H1 (cell line): ENCODE measurements at regions not wholly inside any gene's neighbourhood (a gene's known extent, or its start where the extent isn't known, plus 50 kb on each side); places are given as distances from the start of the nearest gene placed in this dataset.

Experiments used
- CTCF ChIA-PET: fragments of 300-600 bp; sonication (Branson Sonifier 250); formaldehyde crosslinking; loops from one replicate; lab custom pipeline; 2021; ENCODE audit not compliant: partially characterized antibody; lab: Charles Lee
- POLR2A ChIA-PET: fragments of 300-600 bp; sonication (Branson Sonifier 250); formaldehyde crosslinking; loops from one replicate; lab custom pipeline; 2021; ENCODE audit warnings: inconsistent platforms; ENCODE audit not compliant: partially characterized antibody; lab: Charles Lee
- DNase-seq, 2 experiments: peaks; one replicate each; pipeline versions ENCODE4 v3.0.0 to v3.0.0-alpha.2; 2010 to 2022; ENCODE audit warnings: low spot score in 2 of 2, low read depth in 1 of 2, mixed read lengths in 1 of 2
- FAIRE-seq: peaks from 2 replicates; lab custom pipeline; 2011; peaks lifted over from hg19 to GRCh38; lab: Jason Lieb, UNC
- H2AFZ ChIP-seq: 2 replicates; pipeline ENCODE4 v1.8.1; 2012; ENCODE audit warnings: low read length, inconsistent platforms
- H2AK5ac ChIP-seq: 2 replicates; pipeline ENCODE4 v1.6.1; 2013; ENCODE audit warnings: low read depth, low read length
- H2BK120ac ChIP-seq: replicated peaks from 2 replicates; pipeline ENCODE3; 2013; ENCODE audit warnings: low read depth, low read length, inconsistent platforms
- H2BK12ac ChIP-seq: 2 replicates; pipeline ENCODE4 v1.6.1; 2013; ENCODE audit warnings: low read depth, low read length
- H2BK15ac ChIP-seq: 2 replicates; pipeline ENCODE4 v1.6.1; 2013; ENCODE audit warnings: low read length
- H2BK20ac ChIP-seq: 2 replicates; pipeline ENCODE4 v1.6.1; 2013; ENCODE audit warnings: low read length
- H2BK5ac ChIP-seq: 2 replicates; pipeline ENCODE4 v1.6.1; 2013; ENCODE audit warnings: low read depth, low read length
- H3K14ac ChIP-seq: 2 replicates; pipeline ENCODE4 v1.6.1; 2013; ENCODE audit warnings: inconsistent platforms; ENCODE audit not compliant: insufficient read length
- H3K18ac ChIP-seq: 2 replicates; pipeline ENCODE4 v1.6.1; 2013; ENCODE audit warnings: low read length; ENCODE audit errors: extremely low read depth
- H3K23ac ChIP-seq: 2 replicates; pipeline ENCODE4 v1.6.1; 2013; ENCODE audit warnings: inconsistent platforms; ENCODE audit not compliant: insufficient read length
- H3K23me2 ChIP-seq: 2 replicates; pipeline ENCODE4 v1.6.1; 2013; ENCODE audit warnings: low read depth, low read length
- H3K27ac ChIP-seq: 2 replicates; pipeline ENCODE4 v1.6.1; 2011; ENCODE audit warnings: low read depth, low read length, inconsistent platforms
- H3K27me3 ChIP-seq, 4 experiments: replicated peaks in 1 of 4; 1 replicate in 1 of 4; 2 replicates in 3 of 4; pipeline versions ENCODE4 v1.6.1 to v1.8.1; 2011 to 2013; ENCODE audit warnings: low read length in 3 of 4, mild to moderate bottlenecking in 3 of 4, inconsistent platforms in 2 of 4, mixed read lengths in 2 of 4, moderate library complexity in 1 of 4; ENCODE audit not compliant: control insufficient read depth in 3 of 4, insufficient read depth in 3 of 4; ENCODE audit errors: extremely low read depth in 1 of 4
- H3K36me3 ChIP-seq, 4 experiments: 2 replicates each; pipeline versions ENCODE4 v1.6.1 to v1.8.1; 2011 to 2013; ENCODE audit warnings: mild to moderate bottlenecking in 4 of 4, low read length in 3 of 4, moderate library complexity in 2 of 4, control low read depth in 1 of 4, inconsistent platforms in 1 of 4; ENCODE audit not compliant: insufficient read depth in 4 of 4, control insufficient read depth in 2 of 4
- H3K4ac ChIP-seq: replicated peaks from 2 replicates; pipeline ENCODE3; 2013; ENCODE audit warnings: low read length, low read depth, mixed read lengths, inconsistent platforms; ENCODE audit not compliant: insufficient read length
- H3K4me1 ChIP-seq, 4 experiments: replicated peaks in 1 of 4; 1 replicate in 1 of 4; 2 replicates in 3 of 4; pipeline versions ENCODE4 v1.6.1 to v1.8.1; 2011 to 2013; ENCODE audit warnings: low read length in 3 of 4, inconsistent platforms in 2 of 4, mixed read lengths in 1 of 4; ENCODE audit not compliant: insufficient read depth in 4 of 4, control insufficient read depth in 3 of 4
- H3K4me2 ChIP-seq, 2 experiments: 2 replicates each; pipeline versions ENCODE4 v1.6.1 to v1.8.1; 2011 to 2013; ENCODE audit warnings: low read depth in 2 of 2, low read length in 2 of 2, control low read depth in 1 of 2, inconsistent platforms in 1 of 2, mild to moderate bottlenecking in 1 of 2; ENCODE audit not compliant: insufficient read depth in 1 of 2
- H3K4me3 ChIP-seq, 4 experiments: fragments of 200-600, 300-600 bp in 1 of 4; sonication (generic), shearing (Covaris generic), sonication (Bioruptor Twin) in 1 of 4; 2 replicates each; pipeline versions ENCODE4 v1.5.1 to v1.8.1; 2011 to 2016; ENCODE audit warnings: low read length in 4 of 4, low read depth in 3 of 4, control low read depth in 2 of 4, inconsistent platforms in 2 of 4, mild to moderate bottlenecking in 2 of 4, mixed read lengths in 1 of 4, moderate library complexity in 1 of 4; ENCODE audit not compliant: insufficient read depth in 2 of 4; ENCODE audit errors: extremely low read depth in 1 of 4
- H3K56ac ChIP-seq: replicated peaks from 2 replicates; pipeline ENCODE3; 2013; ENCODE audit warnings: low read depth, mild to moderate bottlenecking, mixed read lengths, low read length, inconsistent platforms; ENCODE audit not compliant: insufficient read length
- H3K79me1 ChIP-seq: 2 replicates; pipeline ENCODE4 v1.6.1; 2013; ENCODE audit warnings: low read depth, low read length, control low read depth
- H3K79me2 ChIP-seq, 2 experiments: 2 replicates each; pipeline versions ENCODE4 v1.6.1 to v1.8.1; 2012 to 2013; ENCODE audit warnings: low read length in 2 of 2, mild to moderate bottlenecking in 2 of 2, inconsistent platforms in 1 of 2; ENCODE audit not compliant: insufficient read depth in 2 of 2, control insufficient read depth in 1 of 2
- H3K9ac ChIP-seq, 4 experiments: replicated peaks in 1 of 4; 1 replicate in 1 of 4; 2 replicates in 3 of 4; pipeline versions ENCODE4 v1.6.1 to v1.8.1; 2011 to 2013; ENCODE audit warnings: low read depth in 3 of 4, low read length in 3 of 4, control low read depth in 2 of 4, mild to moderate bottlenecking in 2 of 4, moderate library complexity in 2 of 4, inconsistent platforms in 1 of 4; ENCODE audit errors: extremely low read depth in 1 of 4
- H3K9me3 ChIP-seq, 2 experiments: 2 replicates each; pipeline versions ENCODE4 v1.6.1 to v1.8.1; 2012 to 2013; ENCODE audit warnings: mild to moderate bottlenecking in 2 of 2, moderate library complexity in 2 of 2, control low read depth in 1 of 2, inconsistent platforms in 1 of 2, low read depth in 1 of 2, low read length in 1 of 2, mixed read lengths in 1 of 2; ENCODE audit not compliant: insufficient read depth in 2 of 2
- H4K20me1 ChIP-seq, 2 experiments: replicated peaks in 1 of 2; 2 replicates each; pipeline versions ENCODE3 to v1.8.1; 2011 to 2013; ENCODE audit warnings: inconsistent platforms in 2 of 2, low read length in 2 of 2, mild to moderate bottlenecking in 1 of 2; ENCODE audit not compliant: insufficient read depth in 2 of 2, control insufficient read depth in 1 of 2
- H4K5ac ChIP-seq: 2 replicates; pipeline ENCODE4 v1.6.1; 2013; ENCODE audit warnings: low read length, low read depth, mixed read lengths, inconsistent platforms; ENCODE audit not compliant: insufficient read length
- H4K8ac ChIP-seq: 2 replicates; pipeline ENCODE4 v1.8.0; 2013; ENCODE audit warnings: mild to moderate bottlenecking, moderate library complexity, low read length, inconsistent platforms; ENCODE audit not compliant: insufficient read depth; ENCODE audit errors: extremely low read depth
- H4K91ac ChIP-seq: replicated peaks from 2 replicates; pipeline ENCODE3; 2013; ENCODE audit warnings: low read length, mixed read lengths, inconsistent platforms; ENCODE audit not compliant: insufficient read length
- ASH2L ChIP-seq: fragments of 200-600, 300-600 bp; sonication (generic); IDR thresholded peaks from one replicate; pipeline ENCODE4 v1.7.1; 2017; ENCODE audit warnings: low read length
- ATF3 ChIP-seq: IDR thresholded peaks from 2 replicates; pipeline ENCODE4 v1.6.1; 2011; ENCODE audit warnings: low read depth, mild to moderate bottlenecking, low read length; ENCODE audit not compliant: insufficient read depth
- HDAC6 ChIP-seq: IDR thresholded peaks from one replicate; pipeline ENCODE4 v1.7.1; 2012; ENCODE audit warnings: low read depth, mild to moderate bottlenecking, inconsistent platforms, low read length, moderate library complexity
- JUND ChIP-seq: IDR thresholded peaks from 2 replicates; pipeline ENCODE4 v1.6.1; 2011; ENCODE audit warnings: mild to moderate bottlenecking, improper control_type of control experiment, low read length
- PHF8 ChIP-seq: fragments of 200-600 bp; sonication (generic); conservative IDR thresholded peaks from 2 replicates; pipeline ENCODE4 v1.7.1; 2012; ENCODE audit warnings: low read depth, mild to moderate bottlenecking, inconsistent platforms, low read length, moderate library complexity
- POLR2A ChIP-seq, 2 experiments: IDR thresholded peaks; 1 replicate in 1 of 2; 2 replicates in 1 of 2; pipeline ENCODE4 v1.6.1; 2011; ENCODE audit warnings: low read depth in 2 of 2, low read length in 2 of 2, mild to moderate bottlenecking in 2 of 2; ENCODE audit errors: control extremely low read depth in 1 of 2
- RXRA ChIP-seq: IDR thresholded peaks from 2 replicates; pipeline ENCODE4 v1.6.1; 2011; ENCODE audit warnings: low read depth, mild to moderate bottlenecking, low read length, moderate library complexity; ENCODE audit not compliant: insufficient read depth
- SIRT6 ChIP-seq: IDR thresholded peaks from one replicate; pipeline ENCODE4 v1.7.1; 2012; ENCODE audit warnings: low read length, inconsistent platforms
- SP2 ChIP-seq: IDR thresholded peaks from 2 replicates; pipeline ENCODE4 v1.6.1; 2012; ENCODE audit warnings: mild to moderate bottlenecking, low read length, inconsistent platforms
- SRF ChIP-seq: IDR thresholded peaks from 2 replicates; pipeline ENCODE4 v1.6.1; 2011; ENCODE audit warnings: mild to moderate bottlenecking, low read depth, low read length, moderate library complexity
- WGBS, 2 experiments: shearing (Covaris generic) in 1 of 2; methylation state at CpG; one replicate each; pipeline versions ENCODE4 v1.1.6 to v1.1.7; 2013 to 2015; ENCODE audit warnings: low lambda C conversion rate in 2 of 2, mixed read lengths in 2 of 2, inconsistent platforms in 1 of 2, low coverage in 1 of 2, missing lambda C conversion rate in 1 of 2; ENCODE audit not compliant: insufficient replicate concordance in 2 of 2, insufficient coverage in 1 of 2, insufficient read length in 1 of 2; ENCODE audit errors: extremely low coverage in 1 of 2, missing lambda C conversion rate in 1 of 2; 5-methylcytosine and 5-hydroxymethylcytosine counted together
- TF ChIP-seq, protein P1 (sequence below): IDR thresholded peaks from 2 replicates; pipeline ENCODE4 v1.6.1; 2011; ENCODE audit warnings: low read length, improper control_type of control experiment

DNA sequence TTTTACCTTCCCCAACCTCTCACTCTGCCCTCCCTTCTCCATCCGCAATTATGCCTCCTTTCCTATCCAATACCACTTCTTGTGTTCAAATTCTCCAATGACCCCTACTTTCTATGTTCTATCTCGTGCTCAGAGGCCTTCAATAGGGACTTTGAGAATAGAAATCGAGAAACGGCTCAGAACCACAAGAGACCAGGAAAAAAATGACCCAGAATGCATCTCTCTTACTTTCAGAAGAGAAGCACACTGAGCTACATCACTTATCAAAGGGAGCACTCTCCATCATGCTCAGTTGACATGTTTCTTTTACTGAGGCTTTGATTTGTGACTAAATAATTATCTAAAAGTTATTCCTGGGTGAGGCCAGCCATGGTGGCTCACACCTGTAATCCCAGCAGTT is 162.4 kb upstream of the PRICKLE2 start:
- no peak overlapping the region for H2BK120ac ChIP-seq
- no peak overlapping the region for H2BK12ac ChIP-seq
- H4K5ac ChIP-seq = no peak overlapping the region
- H3K9me3 ChIP-seq = no peaks in the 10 kb centered on the region
- FAIRE-seq (no peak), DNase-seq (no peak)
- no peak overlapping the region for H2AK5ac ChIP-seq
- H4K8ac ChIP-seq = no peak overlapping the region
- H3K14ac ChIP-seq = no peak overlapping the region
- H3K23ac ChIP-seq = no peak overlapping the region
- no peak overlapping the region for H3K18ac ChIP-seq
- H3K4me3 ChIP-seq = no peak overlapping the region
- H3K27ac ChIP-seq = no peak overlapping the region
- H2BK15ac ChIP-seq = no peak overlapping the region
- H4K91ac ChIP-seq = no peak overlapping the region
- TF ChIP-seq ASH2L = no peak
- no peak for TF ChIP-seq JUND
- no peak for TF ChIP-seq RXRA
- no peak for TF ChIP-seq POLR2A (IDR thresholded peaks at IDR 0.05; ENCODE audit: control extremely low read depth in 1 of 2, low read depth in 2 of 2, low read length in 2 of 2)
- TF ChIP-seq SP2 = no peak
- no peak for TF ChIP-seq ATF3
- TF ChIP-seq HDAC6 = no peak
- TF ChIP-seq, protein P1, sequence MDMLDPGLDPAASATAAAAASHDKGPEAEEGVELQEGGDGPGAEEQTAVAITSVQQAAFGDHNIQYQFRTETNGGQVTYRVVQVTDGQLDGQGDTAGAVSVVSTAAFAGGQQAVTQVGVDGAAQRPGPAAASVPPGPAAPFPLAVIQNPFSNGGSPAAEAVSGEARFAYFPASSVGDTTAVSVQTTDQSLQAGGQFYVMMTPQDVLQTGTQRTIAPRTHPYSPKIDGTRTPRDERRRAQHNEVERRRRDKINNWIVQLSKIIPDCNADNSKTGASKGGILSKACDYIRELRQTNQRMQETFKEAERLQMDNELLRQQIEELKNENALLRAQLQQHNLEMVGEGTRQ = no peak
- TF ChIP-seq PHF8 = no peak
- no peak for TF ChIP-seq SIRT6
- no peak for TF ChIP-seq SRF
- TF ChIP-seq, all 59 proteins: peak for 0
- 96% methylated on average over 4 of the region's 4 CpGs; no CpG with 5 or more reads in 1 of the 2 experiments for WGBS, 2 experiments
- Histone ChIP-seq H3K27me3 (no peaks in the 10 kb centered on the region), H2AFZ (no peak overlapping the region), H3K23me2 (no peaks in the 10 kb centered on the region), H3K36me3 (no peaks in the 10 kb centered on the region), H4K20me1 (no peaks in the 10 kb centered on the region), H3K4me2 (no peak overlapping the region), H2BK5ac (no peak overlapping the region), H3K4me1 (no peaks in the 10 kb centered on the region), H3K9ac (no peak overlapping the region), H3K79me2 (no peaks in the 10 kb centered on the region), H3K4ac (no peak overlapping the region), H3K79me1 (no peaks in the 10 kb centered on the region), H3K56ac (no peak overlapping the region), H2BK20ac (no peak overlapping the region)
- ChIA-PET POLR2A (no interaction called here), CTCF (interaction anchor here (1.0 to 1.3 kb wide), 2 partner anchors 70 to 220 kb away, joined by 3 read pairs; no protein-coding TSS in a partner anchor)
